Right forelimb (tissue), 1 donor: ENCODE measurements at regions not wholly inside any gene's neighbourhood (a gene's known extent, or its start where the extent isn't known, plus 50 kb on each side); places are given as distances from the start of the nearest gene placed in this dataset.

Experiments used
- DNase-seq: peaks from one replicate; pipeline ENCODE4 v3.0.0-alpha.2; 2018

- no peak for DNase-seq
Measured at GRCh38 chr4:133452678-133453077, 303.6 kb downstream of the PCDH10 start.

DNA sequence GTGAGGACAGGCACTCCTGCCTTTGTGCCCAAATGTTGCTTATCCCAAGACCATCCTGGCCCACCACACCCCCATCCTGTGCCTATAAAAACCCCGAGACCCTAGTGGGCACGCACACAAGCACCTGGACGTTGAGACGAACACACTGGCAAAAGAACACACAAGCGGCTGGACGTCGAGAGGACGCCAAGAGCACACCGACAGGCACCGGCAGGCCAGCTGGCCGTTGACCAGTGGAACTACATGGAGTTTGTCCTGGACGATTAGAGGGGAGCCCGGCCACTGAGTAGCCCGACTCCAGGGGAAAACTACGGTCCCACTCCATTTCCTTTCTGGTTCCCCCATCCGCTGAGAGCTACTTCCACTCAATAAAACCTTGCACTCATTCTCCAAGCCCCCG, 301.7 kb downstream of the PCDH10 start:
- DNase-seq: no peak

DNA sequence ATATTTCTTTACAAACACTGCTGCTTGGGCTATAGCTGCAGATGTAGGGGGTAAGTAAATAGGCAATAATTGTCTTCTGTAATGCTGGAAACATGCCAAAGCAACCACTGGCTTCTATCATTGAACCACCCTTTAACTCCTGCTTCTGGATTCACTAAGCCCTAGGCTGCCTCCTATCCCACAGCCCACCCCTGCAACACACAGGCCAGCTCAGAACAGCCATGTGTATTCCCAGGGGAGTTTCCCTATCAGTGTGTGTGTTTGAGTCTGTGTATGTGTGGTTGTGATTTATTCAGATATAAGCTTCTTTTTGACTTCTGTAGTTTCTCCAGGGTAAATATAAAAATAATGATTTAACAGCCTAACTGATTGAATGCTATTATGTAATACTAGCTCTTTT, 291.3 kb downstream of the PCDH10 start:
- DNase-seq: no peak

DNA sequence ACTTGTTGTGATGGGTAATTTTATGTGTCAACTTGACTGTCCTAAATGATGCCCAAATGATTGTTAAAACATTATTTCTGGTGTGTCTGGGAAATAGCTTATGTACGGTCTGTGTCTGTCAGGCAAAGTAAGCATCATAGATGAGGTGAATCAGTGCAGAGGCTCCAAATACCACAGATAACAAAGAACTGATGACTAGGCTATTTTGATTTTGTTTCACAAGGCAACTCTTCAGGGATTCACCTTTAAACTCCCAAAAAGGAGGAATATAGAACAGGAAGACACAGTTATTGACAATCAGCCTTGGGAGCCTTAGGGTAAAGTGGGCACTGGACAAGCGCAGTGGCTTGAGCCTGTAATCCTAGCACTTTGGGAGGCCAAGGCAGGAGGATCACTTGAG, 290.7 kb downstream of the PCDH10 start:
- no peak for DNase-seq

- DNase-seq: no peak
Measured at GRCh38 chr4:133424605-133425004, 275.5 kb downstream of the PCDH10 start.

DNA sequence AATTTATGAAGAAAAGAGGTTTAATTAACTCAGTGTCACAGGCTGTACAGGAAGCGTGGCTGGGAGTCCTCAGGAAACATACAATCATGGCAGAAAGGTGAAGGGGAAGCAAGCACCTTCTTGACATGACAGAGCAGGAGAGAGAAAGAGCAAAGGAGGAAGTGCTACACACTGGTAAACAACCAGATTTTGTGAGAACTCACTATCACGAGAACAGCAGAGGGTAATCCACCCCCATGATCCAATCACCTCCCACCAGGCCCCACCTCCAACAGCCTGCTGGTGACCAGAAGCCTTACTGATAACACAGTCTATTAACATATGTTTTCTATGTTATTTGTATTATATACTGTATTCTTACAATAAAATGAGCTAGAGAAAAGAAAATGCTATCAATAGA, 254.8 kb downstream of the PCDH10 start:
- no peak for DNase-seq

DNA sequence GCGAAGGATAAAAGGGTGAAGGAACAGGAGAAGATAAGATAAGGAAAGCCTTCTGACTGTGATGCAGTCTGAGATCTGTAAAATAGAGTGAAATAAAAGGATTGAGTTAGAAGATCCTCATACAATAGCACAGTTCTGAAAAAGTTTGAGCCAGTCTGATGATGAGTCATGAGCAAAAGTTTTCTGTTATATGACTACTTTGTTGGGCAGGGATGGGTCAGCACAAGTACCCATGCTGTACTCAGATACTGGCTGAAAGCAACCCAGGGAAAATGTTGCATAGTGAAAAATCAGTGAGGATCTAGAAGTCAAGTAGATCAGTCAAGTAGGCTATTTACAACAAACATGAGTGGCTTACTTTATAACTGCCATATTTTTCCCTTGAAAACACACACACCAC, 253.5 kb downstream of the PCDH10 start:
- no peak for DNase-seq

- DNase-seq: no peak
Measured at GRCh38 chr4:133394971-133395627, 246.0 kb downstream of the PCDH10 start.

DNA sequence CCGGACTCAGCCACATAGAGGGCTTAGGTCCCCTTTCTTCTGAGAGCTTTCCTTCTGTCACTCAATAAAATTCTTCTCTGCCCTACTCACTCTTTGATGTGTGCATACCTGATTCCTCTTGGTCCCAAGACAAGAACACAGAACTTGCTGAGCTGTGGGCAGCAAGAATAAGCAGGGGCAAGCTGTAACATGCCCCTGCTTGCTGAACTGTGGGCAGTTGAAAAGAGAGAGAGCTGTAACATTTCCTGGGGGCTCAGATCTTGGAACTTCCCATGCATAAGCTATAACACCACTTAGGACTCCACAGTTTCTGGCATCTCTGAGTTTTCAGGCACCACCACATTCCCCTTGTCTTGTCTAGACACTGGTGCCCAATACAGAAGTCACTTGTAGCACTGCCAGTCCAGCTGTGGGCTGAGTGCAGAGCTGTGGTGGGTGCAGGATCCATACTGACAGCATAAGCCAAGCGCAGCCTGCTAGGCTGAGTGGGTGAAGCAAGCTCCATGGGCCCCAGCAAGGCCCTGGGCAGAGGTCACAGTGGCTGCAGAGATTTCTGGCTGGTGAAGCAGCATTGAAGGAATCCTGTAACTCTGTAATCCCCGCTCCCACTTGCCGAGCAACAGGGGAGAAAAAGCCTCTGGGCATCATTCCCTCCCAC, 241.2 kb downstream of the PCDH10 start:
- DNase-seq: no peak

- no peak for DNase-seq
Measured at GRCh38 chr4:133389029-133389428, 239.9 kb downstream of the PCDH10 start.

DNA sequence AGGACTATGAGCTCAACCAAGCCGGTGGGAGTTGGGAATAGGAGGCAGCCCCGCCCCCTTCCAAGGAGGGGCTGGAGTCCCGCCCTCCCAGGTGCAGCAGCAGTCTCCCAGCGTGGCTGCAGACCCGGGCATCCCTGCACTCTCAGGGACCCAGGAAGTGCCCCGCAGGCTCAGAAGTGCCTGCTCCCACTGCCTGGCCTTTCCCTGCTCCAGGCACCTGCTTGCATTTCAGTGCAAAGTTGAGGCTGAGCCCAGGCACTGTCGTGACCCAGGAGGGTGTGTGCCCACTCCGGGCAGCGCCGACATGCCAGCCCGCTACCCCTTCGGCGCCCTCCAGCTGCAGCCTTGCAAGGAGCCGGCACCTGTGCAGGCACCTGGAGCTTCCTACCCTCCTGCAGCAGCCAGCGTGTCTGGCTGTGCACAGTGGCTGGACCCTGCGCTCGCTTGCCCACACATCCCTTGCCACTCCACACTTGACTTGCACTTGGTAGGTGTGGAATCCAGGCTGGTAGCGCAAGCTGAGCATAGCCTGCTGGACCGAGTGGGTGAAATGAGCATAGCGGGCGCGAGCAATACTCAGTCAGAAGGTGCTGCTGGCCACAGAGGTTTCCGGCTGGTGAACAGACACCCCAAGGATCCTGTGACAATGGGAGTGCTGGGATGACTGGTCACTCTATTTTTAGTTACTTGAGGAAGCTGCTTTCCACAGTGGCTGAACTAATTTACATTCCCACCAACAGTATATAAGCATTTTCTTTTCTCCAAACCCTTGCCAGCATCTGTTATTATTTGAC, 236.3 kb downstream of the PCDH10 start:
- no peak for DNase-seq

GRCh38 chr4:133379681-133380438, 230.8 kb downstream of the PCDH10 start:
- no peak for DNase-seq

- DNase-seq: no peak
Measured at GRCh38 chr4:133377286-133377685, 228.2 kb downstream of the PCDH10 start.

DNA sequence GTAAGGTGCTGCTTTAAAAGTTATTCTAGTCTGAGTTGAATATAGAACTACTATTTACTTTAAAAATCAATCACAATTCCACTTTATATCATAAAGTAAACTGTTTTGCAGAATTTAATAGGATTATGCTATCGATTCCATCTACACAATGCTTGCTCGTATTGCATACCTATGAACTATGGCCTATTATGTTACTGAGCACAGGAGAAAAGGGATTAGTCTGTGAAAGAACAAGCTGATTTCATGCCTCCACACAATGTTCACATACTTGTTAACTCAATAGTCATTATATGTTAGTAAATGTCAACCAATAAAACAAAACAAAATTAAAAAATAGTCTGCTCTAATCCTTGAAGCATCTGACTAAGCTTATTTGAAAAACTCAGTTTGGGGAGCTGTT, 223.6 kb downstream of the PCDH10 start:
- no peak for DNase-seq

DNA sequence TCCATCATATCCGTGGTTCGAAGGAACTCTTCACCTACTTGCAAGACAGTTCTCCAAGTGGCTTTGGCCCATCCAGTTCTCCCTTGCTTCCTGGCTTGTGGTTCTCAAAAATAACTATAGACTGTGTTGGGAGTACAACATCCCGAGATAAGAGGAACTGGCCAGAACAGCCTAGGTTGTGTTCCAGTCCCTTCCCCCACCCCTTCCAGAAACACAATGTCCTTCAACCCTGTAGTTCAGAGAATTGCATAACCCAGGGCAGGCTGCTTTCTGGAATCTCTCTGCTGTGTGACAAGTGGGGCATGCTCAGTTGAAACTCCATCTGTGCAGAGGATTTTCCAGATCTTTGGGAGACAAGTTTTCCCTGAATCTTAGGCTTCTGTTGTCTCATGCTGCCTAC, 206.5 kb downstream of the PCDH10 start:
- no peak for DNase-seq

DNA sequence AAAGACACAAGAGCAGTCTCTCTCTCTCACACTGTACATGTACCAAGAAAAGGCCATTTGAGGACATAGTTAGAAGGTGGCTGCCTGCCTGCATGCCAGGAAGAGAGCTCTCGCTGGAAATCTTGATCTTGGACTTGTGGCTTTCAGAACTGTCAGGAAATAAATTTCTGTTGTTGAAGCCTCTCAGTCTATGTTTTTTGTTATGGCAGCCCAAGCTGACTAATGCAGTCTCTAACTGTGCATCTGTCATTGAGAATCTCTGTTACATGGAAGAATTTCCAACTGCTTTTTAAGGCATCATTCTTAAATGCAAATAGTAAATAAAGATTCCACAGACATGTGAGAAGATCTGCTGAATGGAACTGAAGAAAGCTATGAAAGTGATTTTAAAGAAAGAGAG, 198.3 kb downstream of the PCDH10 start:
- no peak for DNase-seq

GRCh38 chr4:133324491-133324890, 175.4 kb downstream of the PCDH10 start:
- no peak for DNase-seq

DNA sequence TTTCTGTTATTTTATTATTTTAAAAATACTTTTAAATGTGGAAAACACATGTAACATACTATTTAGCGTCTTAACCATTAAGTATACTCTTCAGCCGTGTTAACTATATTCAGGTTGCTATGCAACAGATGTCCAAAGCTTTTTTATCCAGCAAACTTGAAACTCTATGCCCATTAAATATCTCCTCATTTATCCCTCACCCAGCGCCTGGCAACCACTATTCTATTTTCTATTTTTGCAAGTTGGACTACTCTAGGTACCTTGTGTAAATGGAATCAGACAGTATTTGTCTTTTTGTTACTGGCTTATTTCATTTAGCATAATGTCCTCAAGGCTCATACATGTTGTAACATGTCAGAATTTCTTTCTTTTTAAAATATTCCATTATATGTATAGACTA, 174.6 kb downstream of the PCDH10 start:
- no peak for DNase-seq

DNA sequence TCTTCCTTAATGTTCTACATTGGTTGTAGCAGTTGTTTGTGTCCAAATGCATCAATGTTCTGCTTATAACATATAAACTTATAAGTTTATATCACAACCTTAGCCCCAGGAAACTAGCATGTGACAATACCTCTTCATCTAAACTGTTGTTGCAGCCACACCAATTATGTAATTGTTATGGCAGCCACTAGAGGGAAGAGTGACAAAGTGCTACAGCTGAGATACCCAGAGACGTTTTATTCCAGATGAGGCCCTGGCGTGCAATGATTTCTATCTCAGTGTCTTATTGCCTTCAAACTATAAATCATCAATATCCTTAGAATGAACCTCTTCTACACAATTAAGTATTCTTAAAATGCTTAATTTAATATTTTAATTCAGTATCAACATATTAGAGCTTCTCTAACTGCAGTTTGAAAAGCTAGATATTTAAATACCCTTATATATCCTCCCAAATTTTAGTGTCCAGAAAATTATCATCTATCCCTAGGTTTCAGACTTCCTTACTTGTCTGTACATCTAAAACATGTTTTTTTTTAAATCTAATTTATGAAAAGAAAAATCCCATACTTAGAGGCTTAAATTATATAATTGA, 171.6 kb downstream of the PCDH10 start:
- no peak for DNase-seq

GRCh38 chr4:133316909-133317308, 167.8 kb downstream of the PCDH10 start:
- DNase-seq: no peak

DNA sequence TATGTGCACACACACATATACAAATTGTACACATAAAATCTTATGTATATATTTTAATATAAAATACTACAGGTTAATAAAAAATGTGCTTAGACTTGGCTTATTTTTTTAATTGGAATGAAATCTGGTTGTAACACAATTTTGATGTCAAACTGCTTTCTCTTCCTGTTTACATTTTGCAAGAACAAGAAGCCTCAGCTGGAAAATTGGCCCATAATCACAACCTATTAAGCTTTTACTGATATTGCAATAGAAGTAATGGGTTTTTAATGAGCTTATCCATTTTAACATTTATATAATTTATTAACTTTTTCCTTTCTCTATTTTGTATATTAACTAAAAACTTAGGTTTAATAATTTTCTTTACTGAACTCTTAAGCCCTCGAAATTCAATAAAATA, 165.9 kb downstream of the PCDH10 start:
- DNase-seq: no peak

- DNase-seq: no peak
Measured at GRCh38 chr4:133287396-133287795, 138.3 kb downstream of the PCDH10 start.

DNA sequence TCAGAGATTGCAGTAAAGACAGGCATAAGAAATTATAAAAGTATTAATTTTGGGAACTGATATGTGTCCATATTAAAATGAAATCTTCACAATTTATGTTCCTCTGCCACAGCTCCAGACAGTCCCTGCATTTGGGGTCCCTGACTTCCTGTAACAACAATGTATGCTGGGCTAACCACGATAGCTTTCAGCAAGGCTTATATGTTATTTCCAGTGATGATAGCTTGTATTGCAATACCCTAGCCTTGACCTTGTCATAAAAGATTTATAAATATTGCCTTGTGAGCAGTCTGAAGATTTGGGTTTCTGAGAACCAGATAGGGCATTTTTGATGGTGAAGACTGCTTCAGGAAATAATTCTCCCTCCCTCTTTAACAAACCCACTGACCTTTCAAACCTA, 129.5 kb downstream of the PCDH10 start:
- no peak for DNase-seq
